ENCODE measurements at regions not wholly inside any gene's neighbourhood (a gene's known extent, or its start where the extent isn't known, plus 50 kb on each side); places are given as distances from the start of the nearest gene placed in this dataset.

- TF ChIP-seq, protein P1, sequence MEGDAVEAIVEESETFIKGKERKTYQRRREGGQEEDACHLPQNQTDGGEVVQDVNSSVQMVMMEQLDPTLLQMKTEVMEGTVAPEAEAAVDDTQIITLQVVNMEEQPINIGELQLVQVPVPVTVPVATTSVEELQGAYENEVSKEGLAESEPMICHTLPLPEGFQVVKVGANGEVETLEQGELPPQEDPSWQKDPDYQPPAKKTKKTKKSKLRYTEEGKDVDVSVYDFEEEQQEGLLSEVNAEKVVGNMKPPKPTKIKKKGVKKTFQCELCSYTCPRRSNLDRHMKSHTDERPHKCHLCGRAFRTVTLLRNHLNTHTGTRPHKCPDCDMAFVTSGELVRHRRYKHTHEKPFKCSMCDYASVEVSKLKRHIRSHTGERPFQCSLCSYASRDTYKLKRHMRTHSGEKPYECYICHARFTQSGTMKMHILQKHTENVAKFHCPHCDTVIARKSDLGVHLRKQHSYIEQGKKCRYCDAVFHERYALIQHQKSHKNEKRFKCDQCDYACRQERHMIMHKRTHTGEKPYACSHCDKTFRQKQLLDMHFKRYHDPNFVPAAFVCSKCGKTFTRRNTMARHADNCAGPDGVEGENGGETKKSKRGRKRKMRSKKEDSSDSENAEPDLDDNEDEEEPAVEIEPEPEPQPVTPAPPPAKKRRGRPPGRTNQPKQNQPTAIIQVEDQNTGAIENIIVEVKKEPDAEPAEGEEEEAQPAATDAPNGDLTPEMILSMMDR (IDR thresholded peaks at IDR 0.05; ENCODE audit: borderline replicate concordance, extremely low read depth, low read length, poor library complexity, severe bottlenecking): no peak
- no peak for TF ChIP-seq EZH2 (IDR thresholded peaks at IDR 0.05; ENCODE audit: borderline replicate concordance, low read depth, low read length, severe bottlenecking)
Measured at GRCh38 chr1:105254906-105255305, 1505.2 kb downstream of the AMY1C start.
